Liver (tissue), 8 donors: ENCODE measurements at regions not wholly inside any gene's neighbourhood (a gene's known extent, or its start where the extent isn't known, plus 50 kb on each side); places are given as distances from the start of the nearest gene placed in this dataset.

ENCODE experiments used
- DNase-seq: peaks from one replicate; pipeline ENCODE4 v3.0.0-alpha.2; 2017; ENCODE audit warnings: low spot score
- H3K27ac ChIP-seq, 2 donors: one replicate each; pipeline ENCODE4 v1.7.0; 2013; ENCODE audit warnings: inconsistent platforms in 2 of 2, low read length in 2 of 2, control low read depth in 1 of 2, low read depth in 1 of 2, mild to moderate bottlenecking in 1 of 2
- H3K27me3 ChIP-seq, 4 donors: one replicate each; pipeline versions ENCODE4 v1.6.1 to v1.7.0; 2013; ENCODE audit warnings: low read length in 3 of 4, inconsistent platforms in 1 of 4, mild to moderate bottlenecking in 1 of 4, moderate library complexity in 1 of 4; ENCODE audit not compliant: control insufficient read depth in 4 of 4, insufficient read depth in 4 of 4
- H3K36me3 ChIP-seq, 4 donors: one replicate each; pipeline versions ENCODE4 v1.6.1 to v1.7.0; 2013; ENCODE audit warnings: low read length in 3 of 4, mild to moderate bottlenecking in 3 of 4, low read depth in 1 of 4, moderate library complexity in 1 of 4; ENCODE audit not compliant: control insufficient read depth in 4 of 4, insufficient read depth in 3 of 4
- H3K4me1 ChIP-seq, 4 donors: one replicate each; pipeline versions ENCODE4 v1.6.1 to v1.7.0; 2013; ENCODE audit warnings: low read length in 3 of 4, mild to moderate bottlenecking in 3 of 4, moderate library complexity in 1 of 4; ENCODE audit not compliant: control insufficient read depth in 4 of 4, insufficient read depth in 4 of 4
- H3K4me3 ChIP-seq, 3 donors: one replicate each; pipeline versions ENCODE4 v1.6.1 to v1.7.0; 2013; ENCODE audit warnings: low read length in 3 of 3, control low read depth in 1 of 3, low read depth in 1 of 3, mild to moderate bottlenecking in 1 of 3
- H3K9ac ChIP-seq, 2 donors: one replicate each; pipeline ENCODE4 v1.7.0; 2013; ENCODE audit warnings: low read length in 2 of 2, mild to moderate bottlenecking in 2 of 2, moderate library complexity in 2 of 2, control low read depth in 1 of 2, low read depth in 1 of 2
- H3K9me3 ChIP-seq, 4 donors: one replicate each; pipeline versions ENCODE4 v1.6.1 to v1.7.0; 2013; ENCODE audit warnings: low read length in 3 of 4; ENCODE audit not compliant: control insufficient read depth in 4 of 4
- ATF3 ChIP-seq: IDR thresholded peaks from 2 replicates; pipeline ENCODE4 v1.6.1; 2016; ENCODE audit warnings: antibody characterized with exemption
- EGR1 ChIP-seq, 2 donors: IDR thresholded peaks; 2 replicates each; pipeline ENCODE4 v1.6.1; 2016 to 2018; ENCODE audit warnings: antibody characterized with exemption in 2 of 2, low read depth in 2 of 2
- FOXA1 ChIP-seq: IDR thresholded peaks from 2 replicates; pipeline ENCODE4 v1.6.1; 2016; ENCODE audit warnings: antibody characterized with exemption
- FOXA2 ChIP-seq: IDR thresholded peaks from 2 replicates; pipeline ENCODE4 v1.6.1; 2016; ENCODE audit warnings: antibody characterized with exemption
- GABPA ChIP-seq, 2 donors: IDR thresholded peaks in 1 of 2; conservative IDR thresholded peaks in 1 of 2; 2 replicates each; pipeline ENCODE4 v1.6.1; 2016; ENCODE audit warnings: antibody characterized with exemption in 2 of 2, mild to moderate bottlenecking in 1 of 2, moderate library complexity in 1 of 2
- HNF4A ChIP-seq, 2 donors: conservative IDR thresholded peaks; 2 replicates each; pipeline ENCODE4 v1.6.1; 2016; ENCODE audit warnings: antibody characterized with exemption in 2 of 2, mild to moderate bottlenecking in 2 of 2
- HNF4G ChIP-seq: IDR thresholded peaks from 2 replicates; pipeline ENCODE4 v1.6.1; 2016; ENCODE audit warnings: antibody characterized with exemption
- JUND ChIP-seq, 2 donors: IDR thresholded peaks; 2 replicates each; pipeline ENCODE4 v1.6.1; 2016; ENCODE audit warnings: antibody characterized with exemption in 2 of 2
- NR2F2 ChIP-seq: IDR thresholded peaks from 2 replicates; pipeline ENCODE4 v1.6.1; 2016; ENCODE audit warnings: antibody characterized with exemption
- RAD21 ChIP-seq, 2 donors: IDR thresholded peaks; 2 replicates each; pipeline ENCODE4 v1.6.1; 2016; ENCODE audit warnings: antibody characterized with exemption in 2 of 2, mild to moderate bottlenecking in 2 of 2
- RXRA ChIP-seq, 2 donors: IDR thresholded peaks; 2 replicates each; pipeline ENCODE4 v1.6.1; 2017 to 2018; ENCODE audit warnings: antibody characterized with exemption in 2 of 2, mild to moderate bottlenecking in 1 of 2
- SP1 ChIP-seq: IDR thresholded peaks from 2 replicates; pipeline ENCODE4 v1.6.1; 2018; ENCODE audit warnings: antibody characterized with exemption, mild to moderate bottlenecking
- TAF1 ChIP-seq: conservative IDR thresholded peaks from 2 replicates; pipeline ENCODE4 v1.6.1; 2016; ENCODE audit warnings: antibody characterized with exemption, mild to moderate bottlenecking
- YY1 ChIP-seq: IDR thresholded peaks from 2 replicates; pipeline ENCODE4 v1.6.1; 2016; ENCODE audit warnings: antibody characterized with exemption, mild to moderate bottlenecking
- ZBTB33 ChIP-seq: IDR thresholded peaks from 2 replicates; pipeline ENCODE4 v1.6.1; 2016; ENCODE audit warnings: antibody characterized with exemption
- WGBS: extraction: QIAGEN DNeasy Blood & Tissue Kit; methylation state at CpG from one replicate; pipeline ENCODE4 v1.1.7; 2013; 5-methylcytosine and 5-hydroxymethylcytosine counted together
- TF ChIP-seq, protein P1 (sequence below): IDR thresholded peaks from 2 replicates; pipeline ENCODE4 v1.6.1; 2016; ENCODE audit warnings: antibody characterized with exemption
- TF ChIP-seq, protein P2 (sequence below): fragments of 150-350 bp; IDR thresholded peaks from 2 replicates; pipeline ENCODE4 v1.5.1; 2017; ENCODE audit warnings: improper control_type of control experiment, low read depth, low read length; ENCODE audit not compliant: missing input control
- TF ChIP-seq, protein P3 (sequence below): IDR thresholded peaks from 2 replicates; pipeline ENCODE4 v1.6.1; 2016; ENCODE audit warnings: antibody characterized with exemption, mild to moderate bottlenecking
- donor health status: healthy.
- donor health status: healthy.
- donor health status: healthy.
- donor health status: healthy.
- donor health status: healthy.

GRCh38 chrX:74234818-74235217 is 69.2 kb upstream of the ZCCHC13 start:
- no peak for TF ChIP-seq NR2F2
- no peak for TF ChIP-seq ZBTB33
- TF ChIP-seq TAF1 = no peak
- no peak for TF ChIP-seq ATF3
- TF ChIP-seq, protein P1, sequence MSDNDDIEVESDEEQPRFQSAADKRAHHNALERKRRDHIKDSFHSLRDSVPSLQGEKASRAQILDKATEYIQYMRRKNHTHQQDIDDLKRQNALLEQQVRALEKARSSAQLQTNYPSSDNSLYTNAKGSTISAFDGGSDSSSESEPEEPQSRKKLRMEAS = no peak
- TF ChIP-seq JUND (IDR thresholded peaks at IDR 0.05) = no peak
- TF ChIP-seq, protein P2, sequence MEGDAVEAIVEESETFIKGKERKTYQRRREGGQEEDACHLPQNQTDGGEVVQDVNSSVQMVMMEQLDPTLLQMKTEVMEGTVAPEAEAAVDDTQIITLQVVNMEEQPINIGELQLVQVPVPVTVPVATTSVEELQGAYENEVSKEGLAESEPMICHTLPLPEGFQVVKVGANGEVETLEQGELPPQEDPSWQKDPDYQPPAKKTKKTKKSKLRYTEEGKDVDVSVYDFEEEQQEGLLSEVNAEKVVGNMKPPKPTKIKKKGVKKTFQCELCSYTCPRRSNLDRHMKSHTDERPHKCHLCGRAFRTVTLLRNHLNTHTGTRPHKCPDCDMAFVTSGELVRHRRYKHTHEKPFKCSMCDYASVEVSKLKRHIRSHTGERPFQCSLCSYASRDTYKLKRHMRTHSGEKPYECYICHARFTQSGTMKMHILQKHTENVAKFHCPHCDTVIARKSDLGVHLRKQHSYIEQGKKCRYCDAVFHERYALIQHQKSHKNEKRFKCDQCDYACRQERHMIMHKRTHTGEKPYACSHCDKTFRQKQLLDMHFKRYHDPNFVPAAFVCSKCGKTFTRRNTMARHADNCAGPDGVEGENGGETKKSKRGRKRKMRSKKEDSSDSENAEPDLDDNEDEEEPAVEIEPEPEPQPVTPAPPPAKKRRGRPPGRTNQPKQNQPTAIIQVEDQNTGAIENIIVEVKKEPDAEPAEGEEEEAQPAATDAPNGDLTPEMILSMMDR = no peak
- TF ChIP-seq HNF4A (conservative IDR thresholded peaks at IDR 0.05) = no peak
- no peak for TF ChIP-seq RXRA (IDR thresholded peaks at IDR 0.05)
- no peak for TF ChIP-seq FOXA2
- no peak for TF ChIP-seq RAD21 (IDR thresholded peaks at IDR 0.05)
- TF ChIP-seq SP1 = no peak
- no peak for TF ChIP-seq HNF4G
- no peak for TF ChIP-seq FOXA1
- TF ChIP-seq, protein P3, sequence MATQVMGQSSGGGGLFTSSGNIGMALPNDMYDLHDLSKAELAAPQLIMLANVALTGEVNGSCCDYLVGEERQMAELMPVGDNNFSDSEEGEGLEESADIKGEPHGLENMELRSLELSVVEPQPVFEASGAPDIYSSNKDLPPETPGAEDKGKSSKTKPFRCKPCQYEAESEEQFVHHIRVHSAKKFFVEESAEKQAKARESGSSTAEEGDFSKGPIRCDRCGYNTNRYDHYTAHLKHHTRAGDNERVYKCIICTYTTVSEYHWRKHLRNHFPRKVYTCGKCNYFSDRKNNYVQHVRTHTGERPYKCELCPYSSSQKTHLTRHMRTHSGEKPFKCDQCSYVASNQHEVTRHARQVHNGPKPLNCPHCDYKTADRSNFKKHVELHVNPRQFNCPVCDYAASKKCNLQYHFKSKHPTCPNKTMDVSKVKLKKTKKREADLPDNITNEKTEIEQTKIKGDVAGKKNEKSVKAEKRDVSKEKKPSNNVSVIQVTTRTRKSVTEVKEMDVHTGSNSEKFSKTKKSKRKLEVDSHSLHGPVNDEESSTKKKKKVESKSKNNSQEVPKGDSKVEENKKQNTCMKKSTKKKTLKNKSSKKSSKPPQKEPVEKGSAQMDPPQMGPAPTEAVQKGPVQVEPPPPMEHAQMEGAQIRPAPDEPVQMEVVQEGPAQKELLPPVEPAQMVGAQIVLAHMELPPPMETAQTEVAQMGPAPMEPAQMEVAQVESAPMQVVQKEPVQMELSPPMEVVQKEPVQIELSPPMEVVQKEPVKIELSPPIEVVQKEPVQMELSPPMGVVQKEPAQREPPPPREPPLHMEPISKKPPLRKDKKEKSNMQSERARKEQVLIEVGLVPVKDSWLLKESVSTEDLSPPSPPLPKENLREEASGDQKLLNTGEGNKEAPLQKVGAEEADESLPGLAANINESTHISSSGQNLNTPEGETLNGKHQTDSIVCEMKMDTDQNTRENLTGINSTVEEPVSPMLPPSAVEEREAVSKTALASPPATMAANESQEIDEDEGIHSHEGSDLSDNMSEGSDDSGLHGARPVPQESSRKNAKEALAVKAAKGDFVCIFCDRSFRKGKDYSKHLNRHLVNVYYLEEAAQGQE = no peak
- TF ChIP-seq GABPA (IDR thresholded peaks at IDR 0.05 in 1 of 2, conservative IDR thresholded peaks at IDR 0.05 in 1 of 2) = no peak
- TF ChIP-seq EGR1 (IDR thresholded peaks at IDR 0.05; ENCODE audit: low read depth in 2 of 2) = no peak
- no peak for TF ChIP-seq YY1
- Histone ChIP-seq H3K27me3 (no peaks in the 10 kb centered on the region), H3K27ac (no peak overlapping the region), H3K9ac (no peak overlapping the region), H3K36me3 (peaks cover 0 to 4% (median 2%) of the 10 kb centered on the region in 4 donors), H3K4me3 (no peak overlapping the region), H3K9me3 (no peaks in the 10 kb centered on the region), H3K4me1 (no peaks in the 10 kb centered on the region)
- no peak for DNase-seq
- WGBS = 83% methylated on average over 2 of the region's 2 CpGs
